Kidney epithelial cell (primary cell): ENCODE measurements at regions not wholly inside any gene's neighbourhood (a gene's known extent, or its start where the extent isn't known, plus 50 kb on each side); places are given as distances from the start of the nearest gene placed in this dataset.

Source experiments
- DNase-seq: peaks from one replicate; pipeline ENCODE4 v3.0.0-alpha.2; 2010; ENCODE audit warnings: low read depth
- H3K27me3 ChIP-seq: 2 replicates; pipeline ENCODE4 v1.6.0; 2011; ENCODE audit warnings: low read length; ENCODE audit not compliant: control insufficient read depth, insufficient read depth
- H3K36me3 ChIP-seq: 2 replicates; pipeline ENCODE4 v1.5.1; 2011; ENCODE audit warnings: low read length; ENCODE audit not compliant: control insufficient read depth, insufficient read depth
- H3K4me3 ChIP-seq: 2 replicates; pipeline ENCODE4 v1.5.1; 2011; ENCODE audit warnings: low read depth, mild to moderate bottlenecking, control low read depth, low read length
- CTCF ChIP-seq: IDR thresholded peaks from 2 replicates; pipeline ENCODE4 v1.5.1; 2011; ENCODE audit warnings: mild to moderate bottlenecking, moderate library complexity, low read length, control low read depth, inconsistent platforms; ENCODE audit not compliant: insufficient read depth, poor library complexity, severe bottlenecking

- DNase-seq: no peak
- Histone ChIP-seq H3K4me3 (no peak overlapping the region), H3K36me3 (no peaks in the 10 kb centered on the region), H3K27me3 (no peaks in the 10 kb centered on the region)
- no peak for TF ChIP-seq CTCF
Measured at GRCh38 chr5:87686975-87687374, 274.2 kb upstream of the CCNH start.

GRCh38 chr5:87686018-87686417, 273.3 kb upstream of the CCNH start:
- no peak for TF ChIP-seq CTCF
- DNase-seq: no peak
- Histone ChIP-seq H3K4me3 (no peak overlapping the region), H3K27me3 (no peaks in the 10 kb centered on the region), H3K36me3 (no peaks in the 10 kb centered on the region)

- H3K27me3 ChIP-seq: no peaks in the 10 kb centered on the region
- no peak for DNase-seq
- H3K4me3 ChIP-seq: no peak overlapping the region
- no peak for TF ChIP-seq CTCF
- H3K36me3 ChIP-seq: no peaks in the 10 kb centered on the region
Measured at GRCh38 chr5:87674235-87674634, 261.5 kb upstream of the CCNH start.

GRCh38 chr5:87671146-87671545, 258.4 kb upstream of the CCNH start:
- Histone ChIP-seq H3K36me3 (no peaks in the 10 kb centered on the region), H3K27me3 (no peaks in the 10 kb centered on the region), H3K4me3 (no peak overlapping the region)
- no peak for DNase-seq
- TF ChIP-seq CTCF: no peak

- Histone ChIP-seq H3K36me3 (no peaks in the 10 kb centered on the region), H3K27me3 (no peaks in the 10 kb centered on the region), H3K4me3 (no peak overlapping the region)
- no peak for DNase-seq
- TF ChIP-seq CTCF: no peak
Measured at GRCh38 chr5:87665166-87665565, 252.4 kb upstream of the CCNH start.

- no peaks in the 10 kb centered on the region for H3K36me3 ChIP-seq
- no peaks in the 10 kb centered on the region for H3K27me3 ChIP-seq
- H3K4me3 ChIP-seq: no peak overlapping the region
- no peak for DNase-seq
- TF ChIP-seq CTCF: no peak
Measured at GRCh38 chr5:87661784-87662566, 249.2 kb upstream of the CCNH start.
